DND-41 (cell line): ENCODE measurements at regions not wholly inside any gene's neighbourhood (a gene's known extent, or its start where the extent isn't known, plus 50 kb on each side); places are given as distances from the start of the nearest gene placed in this dataset.

Experiments
- ATAC-seq: fragments of 200-7000 bp; cut with Tn5 transposase; 3 replicates; pipeline ENCODE4 v1.9.1; 2021; ENCODE audit warnings: low read depth; ENCODE audit not compliant: insufficient read depth
- DNase-seq: peaks from one replicate; pipeline ENCODE4 v3.0.0-alpha.2; 2020
- H2AFZ ChIP-seq: 2 replicates; pipeline ENCODE4 v1.6.0; 2012; ENCODE audit warnings: low read depth, low read length
- H3K27ac ChIP-seq: 2 replicates; pipeline ENCODE4 v1.5.1; 2012; ENCODE audit warnings: low read length, inconsistent platforms
- H3K27me3 ChIP-seq: fragments of 200-600 bp; sonication (generic); 2 replicates; pipeline ENCODE4 v1.6.0; 2012; ENCODE audit warnings: low read length, mild to moderate bottlenecking, inconsistent platforms; ENCODE audit not compliant: insufficient read depth, poor library complexity
- H3K36me3 ChIP-seq: 2 replicates; pipeline ENCODE4 v1.5.1; 2012; ENCODE audit warnings: low read length, inconsistent platforms; ENCODE audit not compliant: insufficient read depth
- H3K4me1 ChIP-seq: 2 replicates; pipeline ENCODE4 v1.5.1; 2012; ENCODE audit warnings: mild to moderate bottlenecking, low read length; ENCODE audit not compliant: insufficient read depth
- H3K4me2 ChIP-seq: 2 replicates; pipeline ENCODE4 v1.6.0; 2012; ENCODE audit warnings: mild to moderate bottlenecking, moderate library complexity, low read length, inconsistent platforms; ENCODE audit not compliant: insufficient read depth
- H3K4me3 ChIP-seq, 2 experiments: fragments of 200-600 bp in 1 of 2; shearing (Covaris generic) in 1 of 2; 2 replicates each; pipeline ENCODE4 v1.5.1; 2012 to 2016; ENCODE audit warnings: inconsistent platforms in 2 of 2, low read length in 2 of 2, mild to moderate bottlenecking in 2 of 2, low read depth in 1 of 2, moderate library complexity in 1 of 2
- H3K79me2 ChIP-seq: 2 replicates; pipeline ENCODE4 v1.6.0; 2012; ENCODE audit warnings: low read length, inconsistent platforms; ENCODE audit not compliant: insufficient read depth
- H3K9ac ChIP-seq: 2 replicates; pipeline ENCODE4 v1.6.0; 2012; ENCODE audit warnings: low read depth, mild to moderate bottlenecking, inconsistent platforms, low read length, moderate library complexity
- H3K9me3 ChIP-seq: 2 replicates; pipeline ENCODE4 v1.5.1; 2012; ENCODE audit warnings: low read length, moderate library complexity, mild to moderate bottlenecking, inconsistent platforms; ENCODE audit not compliant: insufficient read depth, severe bottlenecking
- H4K20me1 ChIP-seq: 2 replicates; pipeline ENCODE4 v1.6.0; 2012; ENCODE audit warnings: low read length; ENCODE audit not compliant: insufficient read depth
- EZH2 ChIP-seq: IDR thresholded peaks from 3 replicates; pipeline ENCODE4 v1.6.1; 2012; ENCODE audit warnings: borderline replicate concordance, low read depth, mild to moderate bottlenecking, moderate library complexity, low read length, inconsistent platforms; ENCODE audit not compliant: severe bottlenecking
- TF ChIP-seq, protein P1 (sequence below): IDR thresholded peaks from 2 replicates; pipeline ENCODE4 v1.5.1; 2012; ENCODE audit warnings: borderline replicate concordance, low read length, moderate library complexity, mild to moderate bottlenecking; ENCODE audit not compliant: poor library complexity, severe bottlenecking; ENCODE audit errors: extremely low read depth

- H3K4me1 ChIP-seq: no peaks in the 10 kb centered on the region
- no peak overlapping the region for H3K4me2 ChIP-seq
- no peaks in the 10 kb centered on the region for H4K20me1 ChIP-seq
- H3K9me3 ChIP-seq: no peaks in the 10 kb centered on the region
- DNase-seq (no peak), ATAC-seq (no peak)
- H3K27ac ChIP-seq: no peak overlapping the region
- no peak overlapping the region for H2AFZ ChIP-seq
- no peak overlapping the region for H3K9ac ChIP-seq
- no peaks in the 10 kb centered on the region for H3K36me3 ChIP-seq
- H3K27me3 ChIP-seq: peaks cover 13% of the 10 kb centered on the region
- no peak for TF ChIP-seq EZH2
- TF ChIP-seq, protein P1, sequence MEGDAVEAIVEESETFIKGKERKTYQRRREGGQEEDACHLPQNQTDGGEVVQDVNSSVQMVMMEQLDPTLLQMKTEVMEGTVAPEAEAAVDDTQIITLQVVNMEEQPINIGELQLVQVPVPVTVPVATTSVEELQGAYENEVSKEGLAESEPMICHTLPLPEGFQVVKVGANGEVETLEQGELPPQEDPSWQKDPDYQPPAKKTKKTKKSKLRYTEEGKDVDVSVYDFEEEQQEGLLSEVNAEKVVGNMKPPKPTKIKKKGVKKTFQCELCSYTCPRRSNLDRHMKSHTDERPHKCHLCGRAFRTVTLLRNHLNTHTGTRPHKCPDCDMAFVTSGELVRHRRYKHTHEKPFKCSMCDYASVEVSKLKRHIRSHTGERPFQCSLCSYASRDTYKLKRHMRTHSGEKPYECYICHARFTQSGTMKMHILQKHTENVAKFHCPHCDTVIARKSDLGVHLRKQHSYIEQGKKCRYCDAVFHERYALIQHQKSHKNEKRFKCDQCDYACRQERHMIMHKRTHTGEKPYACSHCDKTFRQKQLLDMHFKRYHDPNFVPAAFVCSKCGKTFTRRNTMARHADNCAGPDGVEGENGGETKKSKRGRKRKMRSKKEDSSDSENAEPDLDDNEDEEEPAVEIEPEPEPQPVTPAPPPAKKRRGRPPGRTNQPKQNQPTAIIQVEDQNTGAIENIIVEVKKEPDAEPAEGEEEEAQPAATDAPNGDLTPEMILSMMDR: no peak
- no peaks in the 10 kb centered on the region for H3K79me2 ChIP-seq
- H3K4me3 ChIP-seq: no peak overlapping the region
Observed at GRCh38 chr15:29921130-29921601, 98.9 kb upstream of the TJP1 start.

DNA sequence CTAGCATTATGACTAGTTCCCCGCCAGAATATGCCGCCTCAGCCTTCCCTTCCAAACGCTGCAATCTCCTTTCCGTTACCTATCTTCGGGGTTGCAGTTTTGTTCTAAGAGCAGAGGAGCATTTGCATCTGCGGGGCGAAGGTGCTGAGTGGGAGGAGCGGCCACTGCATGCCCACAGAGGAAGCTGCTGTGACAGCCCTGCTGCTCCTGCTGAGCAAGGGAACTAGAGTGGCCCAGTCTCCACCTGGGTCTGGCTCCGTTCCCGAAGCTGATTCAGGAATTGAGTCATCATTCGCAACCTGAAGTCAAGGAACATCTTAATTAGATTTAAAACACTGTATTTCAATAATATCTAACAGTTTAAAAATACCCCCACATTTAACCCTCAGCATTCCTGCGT lies 98.2 kb upstream of the TJP1 start:
- Histone ChIP-seq H3K4me1 (no peaks in the 10 kb centered on the region), H2AFZ (no peak overlapping the region), H3K9ac (no peak overlapping the region), H3K27me3 (peaks cover 12% of the 10 kb centered on the region), H3K4me2 (no peak overlapping the region), H3K4me3 (no peak overlapping the region), H3K9me3 (no peaks in the 10 kb centered on the region), H4K20me1 (no peaks in the 10 kb centered on the region), H3K79me2 (no peaks in the 10 kb centered on the region), H3K27ac (no peak overlapping the region), H3K36me3 (no peaks in the 10 kb centered on the region)
- DNase-seq (no peak), ATAC-seq (no peak)
- TF ChIP-seq EZH2: no peak
- TF ChIP-seq, protein P1: no peak

DNA sequence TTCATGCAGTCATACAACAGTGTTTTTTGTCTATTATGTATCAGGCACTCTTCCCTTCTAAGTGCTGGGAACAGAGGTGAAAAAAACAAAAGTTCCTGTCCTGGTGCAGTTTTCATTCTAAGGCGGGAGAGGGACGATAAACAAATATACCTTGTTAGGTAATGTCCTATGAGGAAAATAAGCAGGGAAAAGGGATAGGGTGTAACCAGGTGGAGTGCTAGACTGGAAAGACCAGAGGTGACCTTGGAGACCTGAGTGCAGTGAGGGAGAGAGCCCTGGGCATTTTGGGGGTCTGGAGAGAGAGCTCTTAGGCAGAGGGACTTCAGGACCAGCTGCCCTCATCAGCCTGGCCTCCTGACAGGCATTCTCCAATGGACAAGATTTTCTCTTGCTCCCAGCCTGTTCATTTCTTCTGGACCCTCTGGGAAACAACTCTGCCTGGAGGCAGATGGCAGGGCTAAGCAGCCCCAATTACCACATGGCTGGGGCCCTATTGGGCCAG lies 97.2 kb upstream of the TJP1 start:
- ATAC-seq: no peak
- Histone ChIP-seq H3K36me3 (no peaks in the 10 kb centered on the region), H3K79me2 (no peaks in the 10 kb centered on the region), H4K20me1 (no peaks in the 10 kb centered on the region), H2AFZ (no peak overlapping the region), H3K4me2 (no peak overlapping the region), H3K27me3 (peaks cover 9% of the 10 kb centered on the region), H3K4me3 (no peak overlapping the region), H3K4me1 (no peaks in the 10 kb centered on the region), H3K9me3 (no peaks in the 10 kb centered on the region), H3K9ac (no peak overlapping the region), H3K27ac (no peak overlapping the region)
- no peak for DNase-seq
- TF ChIP-seq EZH2: no peak
- TF ChIP-seq, protein P1: no peak
